ENCODE measurements at regions not wholly inside any gene's neighbourhood (a gene's known extent, or its start where the extent isn't known, plus 50 kb on each side); places are given as distances from the start of the nearest gene placed in this dataset.

- no peak for DNase-seq
Measured at GRCh38 chr15:62821384-62822131, 221.0 kb upstream of the TPM1 start.

- no peak for DNase-seq
Measured at GRCh38 chr15:62822228-62822627, 220.3 kb upstream of the TPM1 start.

- no peak for DNase-seq
Measured at GRCh38 chr15:62823561-62823960, 219.0 kb upstream of the TPM1 start.

- DNase-seq, result no peak
Measured at GRCh38 chr15:62824111-62825015, 218.2 kb upstream of the TPM1 start.

GRCh38 chr15:62825191-62825590 lies 217.4 kb upstream of the TPM1 start:
- DNase-seq, result no peak

GRCh38 chr15:62826561-62826960 lies 216.0 kb upstream of the TPM1 start:
- no peak for DNase-seq

DNA sequence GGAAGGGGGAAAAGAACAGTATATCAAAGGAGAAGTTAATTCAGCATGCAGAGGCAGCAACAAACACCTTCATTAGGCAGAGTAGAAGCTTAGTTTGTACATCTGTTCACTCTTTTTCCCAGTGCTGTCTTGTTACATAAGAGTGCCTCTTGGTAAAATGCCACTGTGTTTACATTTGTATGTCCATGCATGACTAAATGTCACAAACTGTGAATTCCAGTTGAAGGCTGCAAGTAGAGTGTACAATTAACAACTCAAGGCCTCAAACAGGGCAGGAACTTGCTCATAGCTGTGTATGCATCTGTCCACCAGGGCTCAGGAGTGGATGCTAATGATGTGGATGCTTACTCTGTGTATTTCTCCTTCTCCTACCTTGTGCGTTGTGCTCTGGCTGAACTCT lies 214.2 kb upstream of the TPM1 start:
- no peak for DNase-seq

DNA sequence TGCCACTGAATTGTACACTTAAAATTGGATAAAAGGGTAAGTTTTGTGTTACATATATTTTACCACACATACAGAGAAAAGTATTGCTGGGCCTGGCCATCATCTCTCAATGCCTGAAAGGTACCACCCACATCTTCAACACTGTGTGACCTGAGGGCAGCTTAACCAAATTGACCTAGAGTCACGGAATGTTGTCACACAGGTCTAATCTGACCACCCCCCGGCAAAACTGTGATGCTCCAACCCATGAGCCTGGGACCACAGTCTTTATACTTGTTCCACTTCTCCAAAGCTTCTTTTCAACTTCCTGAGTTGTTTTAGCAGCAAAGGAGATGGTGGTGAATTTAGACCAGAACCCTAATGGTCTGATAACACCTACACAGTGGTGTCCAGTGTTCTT lies 210.3 kb upstream of the TPM1 start:
- no peak for DNase-seq

DNA sequence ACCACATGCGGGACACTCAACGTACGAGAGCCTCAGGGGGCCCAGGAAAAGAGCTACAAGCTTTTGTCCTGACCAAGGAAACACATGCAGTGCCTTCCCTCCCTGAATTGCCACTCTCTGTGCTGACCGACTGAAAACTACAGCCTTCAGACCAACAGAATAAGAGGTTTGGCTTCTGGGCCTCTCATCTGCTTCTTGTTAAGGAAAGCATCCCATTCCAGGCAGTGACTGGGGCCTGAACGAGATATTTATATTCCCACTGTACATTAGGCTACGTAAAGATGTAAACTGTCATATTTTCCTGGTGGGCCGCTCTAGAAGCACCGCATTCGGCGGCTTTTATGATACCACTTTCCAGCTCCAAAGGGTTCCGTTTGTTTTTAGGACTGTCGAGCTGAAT lies 208.9 kb upstream of the TPM1 start:
- DNase-seq, result no peak

DNA sequence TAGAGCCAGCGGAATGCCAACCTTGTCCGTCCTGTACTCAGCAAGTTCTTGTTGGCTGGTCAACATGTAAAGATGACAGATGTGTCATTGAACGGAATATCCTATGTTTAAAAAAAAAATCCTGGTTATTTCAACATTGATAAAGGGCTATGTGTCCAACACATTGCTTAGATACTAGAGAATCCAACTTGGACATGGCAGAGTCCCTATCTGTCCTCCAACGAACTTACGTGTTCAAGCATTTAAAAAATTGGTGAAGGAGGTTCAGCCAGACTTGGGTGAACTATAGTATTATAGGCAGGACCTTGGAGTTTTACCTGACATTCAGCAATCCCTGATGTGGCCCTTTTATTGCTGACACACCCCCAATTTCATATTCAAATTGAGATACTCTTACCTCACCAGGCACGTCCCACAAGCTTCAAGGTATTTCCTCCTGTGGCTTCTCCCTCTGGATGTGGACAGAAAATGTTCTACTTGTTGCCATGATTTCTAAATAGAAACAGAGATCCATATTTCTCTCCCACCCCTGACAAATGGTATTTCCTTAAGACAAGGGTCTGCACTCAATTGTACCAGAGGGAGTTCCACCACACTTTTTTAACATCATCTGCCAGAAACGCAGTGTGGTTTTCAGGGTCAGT lies 207.7 kb upstream of the TPM1 start:
- DNase-seq, result no peak

DNA sequence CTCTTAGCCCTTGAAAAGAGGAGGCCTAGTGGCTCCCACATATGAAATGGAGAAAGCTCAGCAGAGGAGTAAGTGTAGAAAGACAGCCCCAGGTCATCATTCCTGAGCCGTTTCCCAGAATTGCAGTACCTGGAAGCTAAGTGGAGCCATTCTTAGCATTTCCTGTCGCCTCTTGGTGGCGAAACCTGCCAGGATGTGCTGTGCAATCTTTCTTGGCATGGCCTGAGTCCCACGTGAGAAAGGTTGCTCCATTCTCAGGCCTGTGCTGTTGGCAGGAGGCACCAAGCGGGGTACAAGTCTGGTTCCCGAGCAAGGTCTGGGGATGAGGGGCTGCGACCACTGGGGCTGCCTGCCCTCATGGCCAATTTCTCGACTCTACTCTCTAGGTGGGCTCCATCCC lies 207.2 kb upstream of the TPM1 start:
- no peak for DNase-seq

DNA sequence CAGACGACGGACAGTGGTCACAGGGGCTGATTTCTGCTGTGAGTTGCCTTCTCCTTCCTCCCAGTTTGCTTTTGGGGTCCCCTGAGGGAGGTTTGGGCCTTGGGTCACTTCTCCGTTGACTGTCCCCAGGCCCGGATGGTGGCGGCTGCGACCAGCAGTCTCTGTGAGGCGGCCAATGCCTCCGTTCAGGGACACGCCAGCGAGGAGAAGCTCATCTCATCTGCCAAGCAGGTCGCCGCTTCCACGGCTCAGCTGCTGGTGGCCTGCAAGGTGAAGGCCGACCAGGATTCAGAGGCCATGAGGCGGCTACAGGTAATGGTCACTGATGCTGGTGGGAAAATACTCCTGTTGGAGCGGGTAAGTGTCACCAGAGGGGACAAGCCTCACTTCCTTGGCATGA lies 206.8 kb upstream of the TPM1 start:
- DNase-seq, result no peak

DNA sequence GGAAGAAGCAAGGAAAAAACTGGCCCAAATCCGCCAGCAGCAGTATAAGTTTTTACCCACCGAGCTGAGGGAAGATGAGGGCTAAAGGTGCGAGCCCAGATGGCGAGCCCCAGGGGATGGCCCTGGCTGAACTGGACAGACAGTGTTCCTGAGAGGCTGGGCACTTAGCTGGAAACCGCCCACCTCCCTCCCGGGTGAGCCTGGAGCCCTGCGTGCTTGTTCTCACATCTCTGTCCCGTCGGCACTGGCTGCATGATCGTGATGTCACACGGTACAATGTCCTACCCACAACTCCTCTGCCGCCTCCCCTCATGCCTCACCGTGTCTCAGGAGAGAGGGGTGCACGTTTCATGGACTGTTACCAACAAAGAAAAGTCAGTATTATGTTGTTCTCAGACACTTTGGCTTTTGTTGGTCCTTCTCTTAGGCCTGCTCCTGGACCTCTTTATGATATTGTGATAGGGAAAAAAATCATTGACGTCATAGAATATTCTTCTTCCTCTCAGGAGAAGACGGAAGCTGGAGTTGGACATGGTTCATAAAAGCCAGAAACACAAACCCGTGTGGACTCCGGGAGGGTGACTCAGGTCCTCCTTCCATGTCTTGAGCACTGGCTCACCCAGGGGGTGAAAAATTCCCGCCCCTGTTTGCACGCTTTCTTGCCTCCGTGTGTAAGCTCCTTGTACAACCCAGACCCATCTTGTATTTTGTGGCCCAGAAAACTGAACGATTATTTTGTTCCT lies 201.8 kb upstream of the TPM1 start:
- DNase-seq, result no peak

GRCh38 chr15:62841269-62841628 lies 201.3 kb upstream of the TPM1 start:
- no peak for DNase-seq

DNA sequence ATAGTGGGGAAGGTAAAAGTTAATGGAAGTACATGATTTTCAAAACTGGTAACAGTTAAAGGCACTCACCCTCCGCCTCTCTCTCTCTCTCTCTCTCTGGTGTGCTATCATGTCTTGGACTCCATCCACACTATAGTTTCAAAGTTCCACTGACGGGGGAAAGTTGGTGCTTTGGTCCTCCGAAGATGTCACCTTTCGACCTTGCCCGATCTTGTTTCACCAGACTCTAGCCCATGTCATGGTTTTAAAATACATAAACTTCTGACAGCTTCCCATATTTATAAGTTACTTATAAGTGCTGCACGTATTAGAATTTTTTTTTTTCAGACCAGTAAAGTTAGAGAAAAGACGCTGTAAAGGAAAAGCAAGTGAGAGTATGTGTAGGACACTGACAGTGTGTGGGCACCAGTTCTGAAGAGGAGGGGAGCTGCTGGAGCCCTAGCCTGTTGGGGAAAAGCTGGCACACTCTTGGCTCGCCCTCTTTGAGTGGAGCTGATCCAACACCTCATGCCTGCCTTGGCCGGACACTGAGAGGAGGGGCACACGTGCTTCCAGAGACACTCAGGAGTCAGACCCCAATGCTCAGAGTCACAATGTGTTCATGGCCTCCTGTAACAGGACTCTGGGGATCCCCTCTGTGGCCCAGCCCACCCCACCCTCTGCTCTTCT lies 200.5 kb upstream of the TPM1 start:
- no peak for DNase-seq

GRCh38 chr15:62843311-62843710 lies 199.2 kb upstream of the TPM1 start:
- no peak for DNase-seq

DNA sequence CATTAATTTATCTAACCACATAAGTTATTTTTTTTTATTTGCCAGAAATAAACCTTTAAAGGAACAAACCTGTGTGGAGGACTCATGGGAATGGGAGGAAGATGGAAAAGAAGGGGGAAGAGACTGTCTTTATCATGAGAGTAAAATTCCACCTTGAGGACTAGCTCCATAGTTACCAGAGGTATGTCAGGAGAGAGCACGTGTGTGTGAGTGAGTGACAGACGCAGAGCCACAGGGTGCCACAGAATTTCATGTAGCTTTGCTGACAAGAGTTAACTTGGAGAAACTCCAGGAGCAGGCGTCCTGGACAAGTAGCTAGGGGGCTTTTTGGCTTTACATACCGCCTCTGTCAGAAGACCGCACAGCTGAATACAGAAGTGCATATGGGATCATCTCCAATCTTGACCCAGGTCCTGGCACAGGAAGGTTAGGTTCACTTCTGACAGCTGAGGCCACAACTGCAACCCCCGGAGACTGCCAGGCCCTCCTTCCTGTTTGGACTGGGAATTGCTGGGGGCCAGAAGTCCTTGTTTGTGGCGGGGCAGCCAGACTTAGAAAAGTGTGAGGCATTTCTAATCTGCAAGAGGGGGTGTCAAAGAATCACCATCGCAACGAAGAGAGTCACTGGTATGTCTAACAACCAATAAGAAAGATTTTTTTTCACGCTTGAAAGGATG lies 197.8 kb upstream of the TPM1 start:
- no peak for DNase-seq

GRCh38 chr15:62845241-62846126 lies 197.1 kb upstream of the TPM1 start:
- no peak for DNase-seq

DNA sequence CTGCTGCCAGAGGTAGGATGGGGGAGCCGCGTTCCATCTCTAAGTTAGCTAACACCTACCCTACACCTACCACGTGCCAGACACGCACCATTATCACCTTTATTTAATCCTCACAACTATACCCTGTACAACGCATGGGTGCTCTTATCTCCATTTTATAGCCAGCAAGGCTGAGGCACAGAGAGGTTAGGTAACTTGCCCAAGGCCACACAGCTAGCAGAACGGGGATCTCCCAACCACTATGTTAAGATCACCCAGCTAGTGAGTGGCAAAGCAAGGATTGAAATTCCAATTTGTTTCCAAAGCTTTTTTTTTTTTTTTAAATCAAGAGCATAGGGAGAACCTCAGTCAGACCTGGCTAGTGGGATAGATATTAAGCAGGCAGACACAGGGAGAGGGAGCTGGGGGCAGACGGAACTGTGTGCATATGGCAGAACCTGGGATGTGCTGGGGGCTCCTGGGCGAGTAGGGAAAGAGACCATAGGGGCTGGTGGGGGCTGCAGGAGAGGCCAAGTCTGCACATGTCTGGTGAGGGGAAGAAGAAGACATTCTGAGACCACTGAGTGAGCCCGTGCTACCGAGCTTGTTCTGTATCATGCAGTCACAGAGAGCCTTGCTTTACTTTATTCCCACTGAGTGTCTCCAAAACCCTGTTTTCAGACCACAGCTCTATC lies 196.3 kb upstream of the TPM1 start:
- no peak for DNase-seq

- DNase-seq, result no peak
Measured at GRCh38 chr15:62846805-62847495, 195.6 kb upstream of the TPM1 start.

Measured in NCI-H526 (cell line).